ENCODE measurements at regions not wholly inside any gene's neighbourhood (a gene's known extent, or its start where the extent isn't known, plus 50 kb on each side); places are given as distances from the start of the nearest gene placed in this dataset.

DNA sequence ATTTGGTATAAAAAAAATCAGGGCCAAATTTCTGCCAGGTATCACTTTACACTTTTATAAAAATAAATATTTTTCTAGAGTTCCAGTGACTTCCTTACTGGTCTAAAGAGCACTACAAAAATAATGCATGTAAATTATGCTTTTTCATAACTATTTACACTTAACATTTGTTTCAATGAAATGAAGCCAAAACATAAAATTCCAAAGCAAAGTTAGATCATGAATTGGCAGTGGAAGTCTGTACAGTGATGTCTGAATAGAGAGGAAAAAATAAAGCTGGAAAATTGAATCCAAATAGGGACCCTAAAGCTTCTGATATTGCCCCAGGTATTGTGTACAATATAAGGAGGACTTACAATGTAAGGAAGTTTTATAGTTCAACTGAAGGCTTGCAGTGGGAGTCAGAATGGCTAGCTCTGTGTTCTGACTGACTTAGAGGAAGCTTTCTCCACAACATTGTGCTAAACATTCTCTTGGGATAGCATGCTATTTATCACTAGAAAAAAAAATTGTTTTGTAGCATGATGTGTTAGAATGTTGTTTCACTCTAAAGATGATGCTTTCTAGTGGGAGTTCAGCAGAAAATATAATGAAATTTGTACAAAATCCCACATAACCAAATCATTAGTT lies 288.2 kb upstream of the UGT8 start:
- H3K4me1 ChIP-seq = no peaks in the 10 kb centered on the region
- no peak for DNase-seq
- intact Hi-C loops (cut with DNase I; ENCODE audit: low total_unique reads) = no loop called here
- H3K9me3 ChIP-seq = peaks cover 0 to 3% of the 10 kb centered on the region in 2 donors
- H3K27me3 ChIP-seq = no peaks in the 10 kb centered on the region
- no peak overlapping the region for H3K4me3 ChIP-seq
- TF ChIP-seq, protein P1, sequence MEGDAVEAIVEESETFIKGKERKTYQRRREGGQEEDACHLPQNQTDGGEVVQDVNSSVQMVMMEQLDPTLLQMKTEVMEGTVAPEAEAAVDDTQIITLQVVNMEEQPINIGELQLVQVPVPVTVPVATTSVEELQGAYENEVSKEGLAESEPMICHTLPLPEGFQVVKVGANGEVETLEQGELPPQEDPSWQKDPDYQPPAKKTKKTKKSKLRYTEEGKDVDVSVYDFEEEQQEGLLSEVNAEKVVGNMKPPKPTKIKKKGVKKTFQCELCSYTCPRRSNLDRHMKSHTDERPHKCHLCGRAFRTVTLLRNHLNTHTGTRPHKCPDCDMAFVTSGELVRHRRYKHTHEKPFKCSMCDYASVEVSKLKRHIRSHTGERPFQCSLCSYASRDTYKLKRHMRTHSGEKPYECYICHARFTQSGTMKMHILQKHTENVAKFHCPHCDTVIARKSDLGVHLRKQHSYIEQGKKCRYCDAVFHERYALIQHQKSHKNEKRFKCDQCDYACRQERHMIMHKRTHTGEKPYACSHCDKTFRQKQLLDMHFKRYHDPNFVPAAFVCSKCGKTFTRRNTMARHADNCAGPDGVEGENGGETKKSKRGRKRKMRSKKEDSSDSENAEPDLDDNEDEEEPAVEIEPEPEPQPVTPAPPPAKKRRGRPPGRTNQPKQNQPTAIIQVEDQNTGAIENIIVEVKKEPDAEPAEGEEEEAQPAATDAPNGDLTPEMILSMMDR (IDR thresholded peaks at IDR 0.05) = no peak
- no peak for TF ChIP-seq POLR2A (IDR thresholded peaks at IDR 0.05)
- no peak for TF ChIP-seq POLR2AphosphoS5 (IDR thresholded peaks at IDR 0.05)
- no peak for TF ChIP-seq EP300 (IDR thresholded peaks at IDR 0.05; ENCODE audit: low read depth)
- H3K36me3 ChIP-seq = no peaks in the 10 kb centered on the region
- no peak overlapping the region for H3K27ac ChIP-seq
- in situ Hi-C loops (cut with MboI; ENCODE audit: low pct_ligation_motif_present in 1 of 4, low pct_unique_long_range_greater_than_20kb in 1 of 4, low sequenced_read_pairs in 3 of 4) = no loop called here

GRCh38 chr4:114311787-114312186 lies 286.8 kb upstream of the UGT8 start:
- DNase-seq = no peak
- Histone ChIP-seq H3K27me3 (no peaks in the 10 kb centered on the region), H3K4me3 (no peak overlapping the region), H3K36me3 (no peaks in the 10 kb centered on the region), H3K9me3 (peaks cover 0 to 3% of the 10 kb centered on the region in 2 donors), H3K27ac (no peak overlapping the region), H3K4me1 (no peaks in the 10 kb centered on the region)
- no peak for TF ChIP-seq POLR2A (IDR thresholded peaks at IDR 0.05)
- TF ChIP-seq, protein P1 (IDR thresholded peaks at IDR 0.05) = no peak
- TF ChIP-seq POLR2AphosphoS5 (IDR thresholded peaks at IDR 0.05) = no peak
- no peak for TF ChIP-seq EP300 (IDR thresholded peaks at IDR 0.05; ENCODE audit: low read depth)
- 86 to 93% methylated on average over 3 to 4 of the region's 4 CpGs for WGBS, 2 donors (ENCODE audit: low coverage in 1 of 2)
- intact Hi-C loops (cut with DNase I; ENCODE audit: low total_unique reads) = no loop called here
- in situ Hi-C loops (cut with MboI; ENCODE audit: low pct_ligation_motif_present in 1 of 4, low pct_unique_long_range_greater_than_20kb in 1 of 4, low sequenced_read_pairs in 3 of 4) = no loop called here

DNA sequence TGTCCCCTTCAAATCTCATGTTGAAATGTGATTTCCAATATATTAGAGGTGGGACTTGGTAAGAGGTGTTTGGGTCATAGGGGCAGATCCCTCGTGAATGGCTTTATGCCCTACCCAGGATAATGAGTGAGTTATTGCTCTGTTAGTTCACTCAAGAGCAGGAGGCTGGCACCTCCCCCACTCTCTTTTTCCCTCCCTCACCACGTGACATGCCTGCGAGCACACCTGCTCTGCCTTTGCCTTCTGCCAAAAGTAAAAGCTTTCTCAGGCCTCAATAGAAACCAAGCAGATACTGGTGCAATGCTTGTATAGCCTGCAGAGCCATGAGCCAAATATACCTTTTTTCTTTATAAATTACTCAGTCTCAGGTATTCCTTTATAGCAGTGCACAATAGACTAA lies 286.3 kb upstream of the UGT8 start:
- no peak for DNase-seq
- H3K27ac ChIP-seq = no peak overlapping the region
- no peaks in the 10 kb centered on the region for H3K4me1 ChIP-seq
- 40 to 42% methylated on average over 1 to 3 of the region's 3 CpGs for WGBS, 2 donors (ENCODE audit: low coverage in 1 of 2)
- in situ Hi-C loops (cut with MboI; ENCODE audit: low pct_ligation_motif_present in 1 of 4, low pct_unique_long_range_greater_than_20kb in 1 of 4, low sequenced_read_pairs in 3 of 4) = no loop called here
- no peaks in the 10 kb centered on the region for H3K27me3 ChIP-seq
- no peak for TF ChIP-seq POLR2AphosphoS5 (IDR thresholded peaks at IDR 0.05)
- no peak for TF ChIP-seq POLR2A (IDR thresholded peaks at IDR 0.05)
- TF ChIP-seq, protein P1 (IDR thresholded peaks at IDR 0.05) = no peak
- TF ChIP-seq EP300 (IDR thresholded peaks at IDR 0.05; ENCODE audit: low read depth) = no peak
- intact Hi-C loops (cut with DNase I; ENCODE audit: low total_unique reads) = no loop called here
- H3K9me3 ChIP-seq = peaks cover 0 to 3% of the 10 kb centered on the region in 2 donors
- H3K4me3 ChIP-seq = no peak overlapping the region
- H3K36me3 ChIP-seq = no peaks in the 10 kb centered on the region

DNA sequence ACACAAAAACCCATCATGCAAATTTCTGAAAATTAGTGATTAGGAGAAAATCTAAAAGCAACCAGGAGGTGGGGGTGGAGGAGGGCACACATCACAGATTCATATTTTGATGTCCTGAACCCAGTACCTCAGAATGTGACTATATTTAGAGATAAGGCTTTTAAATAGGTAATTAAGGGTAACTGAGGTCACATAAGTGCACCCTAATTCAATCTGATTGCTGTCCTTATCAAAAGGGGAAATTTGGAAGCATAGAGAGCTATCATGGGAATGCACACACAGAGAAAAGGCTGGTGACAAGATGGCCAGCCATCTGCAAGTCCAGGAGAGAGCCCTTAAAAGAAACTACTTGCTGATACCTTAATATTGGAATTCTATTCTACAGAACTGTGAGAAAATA lies 281.8 kb upstream of the UGT8 start:
- Histone ChIP-seq H3K4me3 (no peak overlapping the region), H3K27me3 (no peaks in the 10 kb centered on the region), H3K9me3 (peaks cover 0 to 3% of the 10 kb centered on the region in 2 donors), H3K4me1 (no peaks in the 10 kb centered on the region), H3K27ac (no peak overlapping the region), H3K36me3 (no peaks in the 10 kb centered on the region)
- DNase-seq = no peak
- TF ChIP-seq POLR2A (IDR thresholded peaks at IDR 0.05) (no peak), EP300 (IDR thresholded peaks at IDR 0.05; ENCODE audit: low read depth) (no peak), POLR2AphosphoS5 (IDR thresholded peaks at IDR 0.05) (no peak)
- TF ChIP-seq, protein P1 (IDR thresholded peaks at IDR 0.05) = no peak
- in situ Hi-C loops (cut with MboI; ENCODE audit: low pct_ligation_motif_present in 1 of 4, low pct_unique_long_range_greater_than_20kb in 1 of 4, low sequenced_read_pairs in 3 of 4) (no loop called here), intact Hi-C loops (cut with DNase I; ENCODE audit: low total_unique reads) (no loop called here)

Data from transverse colon (tissue), 4 donors.